GM21360 (cell line): ENCODE measurements at regions not wholly inside any gene's neighbourhood (a gene's known extent, or its start where the extent isn't known, plus 50 kb on each side); places are given as distances from the start of the nearest gene placed in this dataset.

Experiments
- ATAC-seq: cut with Tn5 transposase; IDR thresholded peaks from one replicate; pipeline ENCODE4 v1.9.1; 2021; ENCODE audit warnings: mild to moderate bottlenecking, moderate library complexity; ENCODE audit not compliant: unreplicated experiment

DNA sequence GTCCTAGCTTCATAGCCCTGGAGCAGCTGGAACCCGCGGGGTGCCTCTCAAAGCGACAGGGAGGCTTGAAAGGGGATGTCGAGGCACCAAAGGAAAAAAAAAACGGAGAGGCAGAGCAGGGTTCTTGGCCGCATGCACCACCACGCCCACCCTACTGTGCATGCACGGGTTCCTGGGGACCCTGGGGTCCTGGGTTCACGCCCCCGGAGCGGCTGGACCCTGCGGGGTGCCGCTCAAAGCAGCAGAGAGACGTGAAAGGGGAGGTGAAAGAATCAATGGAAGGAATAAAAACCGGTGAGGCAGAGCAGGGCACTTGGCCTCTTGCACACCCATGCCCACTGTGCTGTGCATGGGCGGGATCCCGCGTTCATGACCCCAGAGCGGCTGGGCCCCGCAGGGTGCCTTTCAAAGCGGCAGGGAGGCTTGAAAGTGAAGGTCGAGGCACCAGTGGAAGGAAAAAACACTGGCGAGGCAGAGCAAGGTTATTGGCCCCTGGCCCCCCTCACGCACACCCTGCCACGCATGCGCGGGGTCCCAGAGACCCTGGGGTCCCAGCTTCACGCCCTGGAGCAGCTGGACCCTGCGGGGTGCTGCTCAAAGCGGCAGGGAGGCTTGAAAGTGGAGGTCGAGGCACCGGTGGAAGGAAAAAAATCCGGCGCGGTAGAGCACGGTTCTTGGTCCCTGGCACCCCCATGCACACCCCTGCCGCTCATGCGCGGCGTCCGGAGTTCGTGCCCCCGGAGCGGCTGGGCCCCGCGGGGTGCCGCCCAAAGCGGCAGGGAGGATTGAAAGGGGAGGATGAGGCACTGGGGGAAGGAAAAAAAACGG, 318.5 kb downstream of the ALG10 start:
- ATAC-seq: no peak

DNA sequence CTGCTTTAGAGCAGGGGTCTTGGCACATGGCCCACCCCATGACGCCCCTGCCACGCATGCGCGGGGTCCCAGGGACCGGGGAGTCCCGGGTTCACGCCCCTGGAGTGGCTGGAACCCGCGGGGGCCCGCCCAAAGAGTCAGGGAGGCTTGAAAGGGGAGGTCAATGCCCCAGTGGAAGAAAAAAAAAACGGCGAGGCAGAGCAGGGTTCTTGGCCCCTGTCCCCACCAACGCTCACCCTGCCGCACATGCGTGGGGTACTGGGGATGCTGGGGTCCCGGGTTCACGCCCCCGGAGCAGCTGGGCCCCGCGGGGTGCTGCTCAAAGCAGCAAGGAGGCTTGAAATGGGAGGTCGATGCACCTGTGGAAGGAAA, 319.1 kb downstream of the ALG10 start:
- no peak for ATAC-seq

DNA sequence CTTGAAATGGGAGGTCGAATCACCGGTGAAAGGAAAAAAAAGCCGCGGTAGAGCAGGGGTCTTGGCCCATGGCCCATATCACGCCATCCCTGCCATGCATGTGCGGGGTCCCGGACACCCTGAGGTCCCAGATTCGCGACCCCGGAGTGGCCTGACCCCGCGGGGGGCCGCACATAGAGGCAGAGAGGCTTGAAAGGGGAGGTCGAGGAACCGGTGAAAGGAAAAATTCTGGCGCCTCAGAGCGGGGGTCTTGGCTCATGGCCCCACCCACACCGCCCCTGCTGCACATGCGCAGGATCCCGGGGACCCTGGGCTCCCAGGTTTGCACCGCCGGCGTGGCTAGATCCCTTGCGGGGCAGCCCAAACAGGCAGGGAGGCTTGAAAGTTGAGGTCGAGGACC, 319.8 kb downstream of the ALG10 start:
- no peak for ATAC-seq

DNA sequence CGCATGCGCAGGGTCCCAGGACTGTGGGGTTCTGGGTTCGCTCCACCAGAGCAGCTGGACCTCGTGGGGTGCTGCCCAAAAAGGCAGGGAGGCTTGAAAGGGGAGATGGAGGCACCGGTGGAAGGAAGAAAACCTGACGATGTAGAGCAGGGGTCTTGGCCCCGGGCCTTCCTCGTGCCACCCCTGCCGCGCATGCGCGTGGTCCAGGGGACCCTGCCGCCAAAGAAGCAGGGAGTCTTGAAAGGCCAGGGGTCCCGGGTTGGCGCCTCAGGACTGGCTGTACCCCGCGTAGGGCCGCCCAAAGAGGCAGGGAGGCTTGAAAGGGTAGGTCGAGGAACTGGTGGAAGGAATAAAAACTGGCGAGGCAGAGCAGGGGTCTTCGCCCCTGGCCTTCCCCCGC, 321.0 kb downstream of the ALG10 start:
- ATAC-seq: no peak

DNA sequence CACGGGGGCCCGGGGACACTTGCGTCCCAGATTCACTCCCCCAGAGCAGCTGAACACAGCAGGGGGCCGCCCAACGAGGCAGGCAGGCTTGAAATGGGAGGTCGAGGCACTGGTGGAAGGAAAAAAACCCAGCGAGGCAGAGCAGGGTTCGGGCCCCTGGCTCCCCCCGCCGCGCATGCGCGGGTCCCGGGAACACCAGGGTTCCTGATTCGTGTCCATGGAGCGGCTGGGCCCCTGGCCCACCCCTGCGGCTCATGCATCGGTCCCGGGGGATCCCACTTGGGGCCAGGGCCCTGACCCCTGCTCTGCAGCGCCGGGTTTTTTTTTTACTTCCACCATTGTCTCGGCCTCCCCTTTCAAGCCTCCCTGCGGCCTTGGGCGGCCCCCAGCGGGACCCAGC, 321.5 kb downstream of the ALG10 start:
- ATAC-seq: no peak

DNA sequence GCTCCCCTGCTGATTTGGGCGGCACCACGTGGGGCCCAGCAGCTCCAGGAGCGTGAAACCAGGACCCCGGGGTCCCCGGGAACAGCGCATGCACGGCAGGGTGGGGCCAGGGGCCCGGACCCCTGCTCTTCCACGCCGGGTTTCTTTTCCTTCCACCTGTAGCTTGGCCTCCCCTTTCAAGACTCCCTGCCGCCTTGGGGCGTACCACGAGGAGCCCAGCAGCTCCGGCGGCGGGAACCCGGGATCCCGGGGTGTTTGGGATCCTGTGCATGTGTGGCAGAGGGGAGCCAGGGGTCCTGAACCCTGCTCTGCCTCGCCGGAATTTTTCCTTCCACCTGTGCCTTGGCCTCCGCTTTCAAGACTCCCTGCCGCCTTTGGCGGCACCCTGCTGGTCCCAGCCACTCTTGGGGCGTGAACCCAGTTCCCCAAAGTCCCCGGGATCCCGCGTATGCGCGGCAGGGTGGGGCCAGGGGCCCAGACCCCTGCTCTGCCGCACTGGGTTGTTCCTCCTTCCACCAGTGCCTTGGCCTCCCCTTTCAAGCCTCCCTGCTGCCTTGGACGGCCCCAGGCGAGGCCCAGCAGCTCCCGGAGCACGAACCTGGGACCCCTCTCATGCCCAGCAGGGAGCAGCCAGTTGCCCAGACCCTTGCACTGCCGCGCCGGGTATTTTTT, 322.7 kb downstream of the ALG10 start:
- no peak for ATAC-seq

DNA sequence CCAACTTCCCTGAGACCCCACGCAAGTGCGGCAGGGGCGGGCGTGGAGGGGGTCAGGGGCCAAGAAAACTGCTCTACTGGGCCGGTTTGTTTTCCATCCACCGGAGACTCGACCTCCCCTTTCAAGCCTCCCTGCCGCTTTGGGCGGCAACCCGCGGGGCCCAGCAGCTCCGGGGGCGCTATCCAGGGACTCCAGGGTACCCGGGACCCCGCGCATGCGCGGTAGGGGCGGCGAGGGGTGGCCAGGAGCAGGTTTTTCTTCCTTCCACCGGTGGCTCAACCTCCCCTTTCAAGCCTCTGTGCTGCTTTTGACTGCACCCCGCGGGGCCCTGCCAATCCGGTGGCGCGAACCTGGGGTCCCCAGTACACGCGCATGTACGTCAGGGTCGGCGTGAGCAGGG, 323.5 kb downstream of the ALG10 start:
- ATAC-seq: no peak

DNA sequence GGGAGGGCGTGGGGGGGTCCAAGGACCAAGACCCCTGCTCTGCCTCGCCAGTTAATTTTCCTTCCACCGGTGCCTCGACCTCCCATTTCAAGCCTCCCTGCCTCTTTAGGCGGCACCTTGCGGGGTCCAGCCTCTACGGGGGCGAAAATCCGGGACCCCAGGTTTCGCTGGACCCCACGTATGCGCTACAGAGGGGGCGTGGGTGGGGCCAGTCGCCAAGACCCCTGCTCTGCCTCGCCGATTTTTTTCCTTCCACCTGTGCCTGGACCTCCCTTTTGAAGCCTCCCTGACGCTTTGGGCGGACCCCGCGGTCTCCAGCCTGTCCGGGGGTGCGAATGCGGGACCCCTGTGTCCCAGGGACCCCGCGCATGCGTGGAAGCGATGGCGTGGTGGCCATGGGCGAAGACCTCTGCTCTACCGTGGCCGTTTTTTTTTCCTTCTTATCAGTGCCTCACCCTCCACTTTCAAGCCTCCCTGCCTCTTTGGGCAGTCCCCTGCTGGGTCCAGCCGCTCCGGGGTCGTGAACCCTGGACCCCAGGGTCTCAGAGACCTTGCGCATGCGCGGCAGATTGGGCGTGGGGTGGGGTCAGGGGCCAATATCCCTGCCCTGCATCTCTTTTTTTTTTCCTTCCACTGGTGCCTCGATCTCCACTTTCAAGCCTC, 324.2 kb downstream of the ALG10 start:
- no peak for ATAC-seq

DNA sequence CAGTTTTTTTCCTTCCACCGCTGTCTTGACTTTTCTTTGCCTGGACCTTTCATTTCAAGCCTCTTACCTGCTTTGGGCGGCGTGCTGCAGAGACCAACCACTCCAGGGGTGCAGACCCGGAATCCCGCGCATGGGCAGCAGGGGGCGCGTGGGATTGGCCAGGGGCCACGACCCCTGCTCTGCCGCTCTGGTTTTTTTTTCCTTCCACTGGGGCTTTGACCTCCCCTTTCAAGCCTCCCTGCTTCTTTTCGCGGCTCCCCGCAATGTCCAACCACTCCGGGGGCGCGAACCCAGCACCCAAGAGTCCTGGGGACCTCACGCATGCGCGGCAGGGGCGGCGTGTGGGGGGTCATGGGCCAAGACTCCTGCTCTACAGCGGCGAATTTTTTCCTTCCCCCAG, 325.1 kb downstream of the ALG10 start:
- no peak for ATAC-seq

DNA sequence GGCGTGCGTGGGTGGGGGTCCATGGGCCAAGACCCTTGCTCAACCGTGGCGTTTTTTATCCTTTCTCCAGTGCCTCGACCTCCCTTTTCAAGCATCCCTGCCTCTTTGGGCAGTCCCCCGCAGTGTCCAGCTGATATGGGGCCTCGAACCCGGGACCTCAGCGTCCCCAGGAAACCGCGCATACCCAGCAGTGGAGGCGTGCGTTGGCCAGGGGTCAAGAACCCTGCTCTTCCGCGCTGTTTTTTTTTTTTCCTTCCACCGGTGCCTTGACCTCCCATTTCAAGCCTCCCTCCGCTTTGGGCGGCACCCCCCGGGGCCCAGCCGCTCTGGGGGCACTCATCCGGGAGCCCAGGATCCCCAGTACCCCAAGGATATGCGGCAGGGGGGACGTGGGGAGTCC, 325.8 kb downstream of the ALG10 start:
- ATAC-seq: no peak

DNA sequence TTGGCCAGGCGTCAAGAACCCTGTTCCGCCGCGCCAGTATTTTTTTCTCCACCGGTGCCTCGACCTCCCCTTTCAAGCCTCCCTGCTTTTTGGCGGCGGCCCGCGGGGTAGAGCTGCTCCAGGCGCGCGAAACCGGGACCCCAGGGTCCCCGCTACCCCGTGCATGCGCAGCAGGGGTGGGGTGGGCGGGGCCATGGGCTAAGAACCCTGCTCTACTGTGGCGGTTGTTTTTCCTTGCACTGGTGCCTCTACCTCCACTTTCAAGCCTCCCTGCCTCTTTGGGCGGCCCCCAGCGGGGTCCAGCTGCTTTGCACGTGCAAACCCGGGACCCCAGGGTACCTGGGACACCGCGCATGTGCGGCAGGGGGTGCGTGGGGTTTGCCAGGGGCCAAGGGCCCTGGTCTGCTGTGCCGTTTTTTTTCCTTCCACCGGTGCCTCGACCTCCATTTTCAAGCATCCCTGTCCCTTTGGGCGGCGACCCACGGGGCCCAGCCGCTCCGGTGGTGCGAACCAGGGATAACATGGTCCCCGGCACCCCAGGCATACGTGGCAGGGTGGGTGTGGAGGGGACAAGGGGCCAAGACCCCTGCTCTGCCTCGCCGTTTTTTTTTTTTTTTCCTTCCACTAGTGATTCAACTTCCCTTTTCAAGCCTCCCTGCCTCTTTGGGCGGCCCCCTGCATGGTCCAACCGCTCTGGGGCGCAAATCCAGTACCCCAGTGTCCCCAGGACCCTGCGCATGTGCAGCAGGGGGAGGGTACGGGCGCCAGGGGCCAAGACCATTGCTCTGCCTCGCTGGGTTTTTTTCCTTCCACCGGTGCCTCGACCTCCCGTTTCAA, 326.8 kb downstream of the ALG10 start:
- ATAC-seq: no peak

DNA sequence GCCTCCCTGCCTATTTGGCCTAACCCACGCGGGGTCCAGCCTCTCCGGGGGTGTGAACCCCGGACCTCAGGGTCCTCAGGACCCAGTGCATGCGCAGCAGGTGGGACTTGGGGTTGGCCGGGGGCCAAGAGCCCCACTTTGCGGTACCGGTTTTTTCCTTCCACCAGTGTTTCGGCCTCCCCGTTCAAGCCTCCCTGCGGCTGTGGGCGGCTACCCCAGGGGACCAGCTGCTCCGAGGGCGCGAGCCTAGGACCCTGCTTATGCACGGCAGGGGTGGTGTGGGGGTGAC, 327.3 kb downstream of the ALG10 start:
- ATAC-seq: no peak

DNA sequence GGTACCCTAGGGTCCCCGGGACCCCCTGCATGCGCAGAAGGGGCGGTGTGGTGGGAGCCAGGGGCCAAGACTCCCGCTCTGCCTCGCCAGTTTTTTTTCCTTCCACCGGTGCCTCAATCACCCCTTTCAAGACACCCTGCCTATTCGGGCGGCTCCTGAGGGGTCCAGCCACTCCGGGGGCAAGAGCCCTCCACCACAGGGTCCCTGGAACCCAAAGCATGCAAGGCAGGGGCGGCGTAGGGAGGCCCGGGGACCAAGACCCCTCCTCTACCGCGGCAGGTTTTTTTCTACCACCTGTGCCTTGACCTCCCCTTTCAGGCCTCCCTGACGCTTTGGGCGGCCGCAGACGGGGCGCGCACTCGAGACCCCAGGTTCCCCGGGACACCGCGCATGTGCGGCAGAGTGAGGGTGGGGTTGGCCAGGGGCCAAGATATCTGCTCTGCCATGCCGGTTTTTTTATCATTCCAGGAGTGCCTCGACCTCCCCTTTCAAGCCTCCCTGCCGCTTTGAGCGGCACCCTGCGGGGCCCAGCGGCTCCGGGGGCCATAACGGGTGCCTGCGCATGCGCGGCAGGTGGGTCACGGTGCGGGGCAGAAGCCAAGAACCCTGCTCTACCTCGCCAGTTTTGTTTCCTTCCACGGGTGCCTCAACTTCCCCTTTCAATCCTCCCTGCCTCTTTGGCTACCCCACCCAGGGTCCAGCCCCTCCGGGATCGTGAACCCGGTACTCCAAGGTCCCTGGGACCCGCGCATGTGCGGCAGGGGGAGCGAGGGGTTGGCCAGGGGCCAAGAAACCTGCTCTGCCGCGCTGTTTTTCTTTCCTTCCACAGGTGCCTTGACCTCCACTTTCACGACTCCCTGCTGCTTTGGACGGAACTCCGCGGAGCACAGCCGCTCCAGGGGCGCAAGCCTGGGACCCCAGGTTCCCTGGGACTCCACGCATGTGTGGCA, 328.1 kb downstream of the ALG10 start:
- ATAC-seq: no peak

DNA sequence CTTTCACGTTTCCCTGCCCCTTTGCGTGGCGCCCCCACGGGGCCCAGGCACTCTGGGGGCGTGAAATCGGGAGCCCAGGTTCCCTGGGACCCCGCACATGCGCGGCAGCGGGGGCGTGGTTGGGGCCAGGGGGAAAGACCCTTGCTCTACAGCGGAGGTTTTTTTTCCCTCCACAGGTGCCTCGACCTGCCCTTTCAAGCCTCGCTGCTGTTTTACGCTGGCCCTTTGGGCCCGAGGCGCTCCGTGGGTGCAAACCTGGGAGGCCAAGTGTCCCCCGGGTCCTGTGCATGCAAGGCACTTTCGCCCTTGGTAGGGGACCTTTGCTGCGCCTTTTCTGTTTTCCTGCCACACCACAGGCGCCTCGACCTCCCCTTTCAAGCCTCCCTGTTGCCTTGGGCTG, 329.8 kb downstream of the ALG10 start:
- no peak for ATAC-seq

DNA sequence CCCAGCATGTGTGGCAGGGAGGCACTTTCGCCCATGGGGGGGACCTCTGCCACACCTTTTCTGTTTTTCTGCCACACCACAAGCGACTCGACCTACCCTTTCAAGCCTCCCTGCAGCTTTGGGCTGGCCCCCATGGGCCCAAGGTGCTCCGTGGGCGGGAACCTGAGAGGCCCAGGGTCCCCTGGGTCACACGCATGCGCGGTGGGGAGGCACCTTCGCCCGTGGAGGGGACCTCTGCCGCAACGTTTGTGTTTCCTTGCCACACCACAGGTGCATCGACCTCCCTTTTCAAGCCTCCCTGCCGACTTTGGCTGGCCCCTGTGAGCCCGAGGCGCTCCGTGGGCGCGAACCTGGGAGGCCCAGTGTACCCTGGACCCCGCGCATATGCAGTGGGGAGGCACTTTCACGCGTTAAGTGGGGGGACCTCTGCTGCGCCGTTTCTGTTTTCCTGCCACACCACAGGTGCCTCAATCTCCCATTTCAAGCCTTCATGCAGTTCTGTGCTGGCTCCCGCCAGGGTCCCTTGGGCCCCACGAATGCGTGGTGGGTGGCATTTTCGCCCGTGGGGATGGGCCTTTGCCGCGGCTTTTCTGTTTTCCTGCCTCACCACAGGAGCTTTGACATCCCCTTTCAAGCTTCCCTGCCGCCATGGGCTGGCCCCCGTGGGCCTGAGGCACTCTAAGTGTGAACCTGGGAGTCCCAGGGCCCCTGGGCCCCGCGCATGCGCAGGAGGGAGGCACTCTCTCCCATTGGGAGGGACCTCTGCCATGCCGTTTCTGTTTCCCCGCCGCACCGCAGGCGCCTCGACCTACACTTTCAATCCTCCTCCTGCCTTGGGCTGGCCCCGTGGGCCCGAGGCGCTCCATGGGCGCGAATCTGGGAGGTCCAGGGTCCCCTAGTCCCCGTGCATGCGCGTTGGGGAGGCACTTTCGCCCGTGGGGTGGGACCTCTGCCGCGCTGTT, 332.2 kb downstream of the ALG10 start:
- ATAC-seq: no peak

DNA sequence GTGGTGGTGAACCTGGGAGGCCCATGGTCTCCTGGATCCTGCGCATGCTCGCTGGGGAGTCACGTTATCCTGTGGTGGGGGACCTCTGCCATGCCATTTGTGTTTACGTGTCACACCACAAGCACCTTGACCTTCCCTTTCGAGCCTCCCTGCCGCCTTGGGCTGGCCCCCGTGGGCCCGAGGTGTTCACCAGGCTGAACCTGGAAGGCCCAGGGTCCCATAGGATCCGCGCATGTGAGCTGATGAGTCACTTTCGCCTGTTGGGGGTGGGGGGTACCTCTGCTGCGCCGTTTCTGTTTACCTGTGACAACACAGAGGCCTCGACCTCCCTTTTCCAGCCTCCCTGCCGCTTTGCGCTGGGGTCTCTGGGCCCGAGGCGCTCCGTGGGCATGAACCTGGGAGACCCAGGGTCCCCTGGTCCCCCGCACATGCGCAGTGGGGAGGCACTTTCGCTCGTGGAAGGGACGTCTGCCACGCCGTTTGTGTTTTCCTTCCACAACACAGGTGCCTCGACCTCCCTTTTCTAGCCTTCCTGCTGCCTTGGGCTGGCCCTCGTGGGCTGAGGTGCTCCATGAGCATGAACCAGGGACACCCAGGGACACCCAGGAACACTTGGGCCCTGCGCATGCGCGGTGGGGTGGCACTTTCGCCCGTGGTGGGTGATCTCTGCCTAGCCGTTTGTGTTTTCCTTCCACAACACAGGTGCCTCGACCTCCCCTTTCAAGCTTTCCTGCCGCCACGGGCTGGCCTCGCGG, 334.1 kb downstream of the ALG10 start:
- no peak for ATAC-seq

DNA sequence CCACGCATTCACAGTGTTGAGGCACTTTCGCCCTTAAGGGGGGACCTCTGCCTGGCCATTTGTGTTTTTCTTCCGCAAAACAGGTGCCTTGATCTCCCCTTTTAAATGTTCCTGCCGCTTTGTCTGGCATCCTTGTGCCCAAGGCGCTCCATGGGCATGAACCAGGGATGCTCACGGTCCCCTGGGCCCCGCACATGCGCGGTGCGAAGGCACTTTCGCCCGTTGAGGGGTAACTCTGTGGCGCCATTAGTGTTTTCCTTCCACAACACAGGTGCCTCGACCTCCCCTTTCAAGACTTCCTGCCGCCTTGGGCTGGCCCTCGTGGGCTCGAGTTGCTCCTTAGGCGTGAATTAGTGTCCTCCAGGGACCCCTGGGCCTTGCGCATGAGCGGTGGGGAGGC, 335.5 kb downstream of the ALG10 start:
- no peak for ATAC-seq

DNA sequence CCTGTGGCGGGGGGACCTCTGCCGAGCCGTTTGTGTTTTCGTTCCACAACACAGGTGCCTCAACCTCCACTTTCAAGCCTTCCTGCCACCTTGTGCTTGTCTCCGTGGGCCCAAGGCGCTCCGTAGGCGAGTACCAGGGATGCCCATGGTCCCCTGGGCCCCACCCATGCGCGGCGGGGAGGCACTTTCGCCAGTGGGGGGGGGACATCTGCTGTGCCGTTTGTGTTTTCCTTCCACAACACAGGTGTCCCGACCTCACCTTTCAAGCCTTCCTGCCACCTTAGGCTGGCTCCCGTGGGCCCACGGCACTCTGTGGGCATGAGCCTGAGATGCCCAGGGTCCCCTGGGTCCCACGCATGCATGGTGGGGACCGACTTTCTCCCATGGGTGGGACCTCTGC, 335.9 kb downstream of the ALG10 start:
- no peak for ATAC-seq
